ENCODE measurements at regions not wholly inside any gene's neighbourhood (a gene's known extent, or its start where the extent isn't known, plus 50 kb on each side); places are given as distances from the start of the nearest gene placed in this dataset.
"Not testable (repeated sequence)": the region's sequence is repeated elsewhere in the genome, so short reads cannot be mapped to it uniquely, and the experiment has no call there.

DNA sequence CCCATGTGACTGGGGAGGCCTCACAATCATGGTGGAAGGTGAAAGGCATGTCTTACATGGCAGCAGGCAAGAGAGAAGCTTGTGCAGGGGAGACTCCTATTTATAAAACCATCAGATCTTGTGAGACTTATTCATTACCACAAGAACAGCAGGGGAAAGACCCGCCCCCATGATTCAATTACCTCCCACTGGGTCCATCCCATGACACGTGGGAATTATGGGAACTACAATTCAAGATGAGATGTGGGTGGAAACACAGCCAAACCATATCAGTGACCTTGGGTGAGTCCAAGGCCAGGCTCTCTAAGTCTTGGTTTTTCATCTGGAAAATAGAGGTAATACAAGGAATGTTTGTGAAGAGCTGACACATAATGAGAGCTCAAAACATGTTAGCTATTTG, 198.8 kb downstream of the HUNK start:
- TF ChIP-seq, protein P1, sequence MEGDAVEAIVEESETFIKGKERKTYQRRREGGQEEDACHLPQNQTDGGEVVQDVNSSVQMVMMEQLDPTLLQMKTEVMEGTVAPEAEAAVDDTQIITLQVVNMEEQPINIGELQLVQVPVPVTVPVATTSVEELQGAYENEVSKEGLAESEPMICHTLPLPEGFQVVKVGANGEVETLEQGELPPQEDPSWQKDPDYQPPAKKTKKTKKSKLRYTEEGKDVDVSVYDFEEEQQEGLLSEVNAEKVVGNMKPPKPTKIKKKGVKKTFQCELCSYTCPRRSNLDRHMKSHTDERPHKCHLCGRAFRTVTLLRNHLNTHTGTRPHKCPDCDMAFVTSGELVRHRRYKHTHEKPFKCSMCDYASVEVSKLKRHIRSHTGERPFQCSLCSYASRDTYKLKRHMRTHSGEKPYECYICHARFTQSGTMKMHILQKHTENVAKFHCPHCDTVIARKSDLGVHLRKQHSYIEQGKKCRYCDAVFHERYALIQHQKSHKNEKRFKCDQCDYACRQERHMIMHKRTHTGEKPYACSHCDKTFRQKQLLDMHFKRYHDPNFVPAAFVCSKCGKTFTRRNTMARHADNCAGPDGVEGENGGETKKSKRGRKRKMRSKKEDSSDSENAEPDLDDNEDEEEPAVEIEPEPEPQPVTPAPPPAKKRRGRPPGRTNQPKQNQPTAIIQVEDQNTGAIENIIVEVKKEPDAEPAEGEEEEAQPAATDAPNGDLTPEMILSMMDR (IDR thresholded peaks at IDR 0.05 in 2 of 3, conservative IDR thresholded peaks at IDR 0.05 in 1 of 3; ENCODE audit: control insufficient read depth in 2 of 3, extremely low read depth in 1 of 3, insufficient read depth in 1 of 3, low read depth in 3 of 3, low read length in 3 of 3): not testable (repeated sequence)
- not testable (repeated sequence) for TF ChIP-seq RBBP5 (conservative IDR thresholded peaks at IDR 0.05); ZNF274 (IDR thresholded peaks at IDR 0.05; ENCODE audit: insufficient read depth, insufficient read length)
